ENCODE measurements at regions not wholly inside any gene's neighbourhood (a gene's known extent, or its start where the extent isn't known, plus 50 kb on each side); places are given as distances from the start of the nearest gene placed in this dataset.

DNA sequence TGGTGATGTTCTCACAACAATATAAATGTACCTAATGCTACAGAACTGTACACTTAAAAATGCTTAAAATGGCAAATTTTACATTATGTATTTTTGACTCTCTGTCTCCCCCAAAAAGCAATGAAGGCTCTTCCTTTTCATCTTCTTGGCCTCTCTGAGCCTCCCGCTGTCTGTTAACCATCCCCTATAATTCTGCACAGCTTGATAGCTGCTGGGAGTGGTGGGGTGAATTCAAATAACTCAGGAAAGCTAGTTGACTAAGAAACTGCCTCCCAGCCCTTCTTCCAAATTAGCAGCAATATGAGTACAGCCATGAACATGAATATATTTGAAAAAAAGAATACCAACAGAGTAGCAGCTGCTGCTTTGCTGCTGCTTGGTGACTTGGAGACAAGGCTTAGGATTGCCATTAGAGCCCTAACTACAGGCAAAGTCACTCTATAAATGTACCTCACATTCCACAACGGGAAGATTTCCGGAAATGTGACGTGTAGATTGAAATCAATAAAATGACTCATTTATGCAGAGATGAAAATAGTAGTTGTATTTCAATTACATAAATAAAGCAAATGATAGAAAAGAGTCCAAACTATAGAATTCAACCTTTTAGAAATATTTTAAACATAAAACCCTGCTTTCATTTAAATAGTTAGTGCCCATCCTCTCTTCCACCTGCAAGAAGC is 200.1 kb upstream of the HEY2 start:
- Histone ChIP-seq H3K4me1 (ENCODE audit: control insufficient read depth, low read depth, low read length) (peaks cover 12% of the 10 kb centered on the region), H3K4me3 (ENCODE audit: low read length) (no peak overlapping the region), H3K27ac (ENCODE audit: low read length) (no peak overlapping the region), H3K9ac (ENCODE audit: low read length) (no peak overlapping the region), H3K9me3 (ENCODE audit: control insufficient read depth, low read depth, low read length) (no peaks in the 10 kb centered on the region), H3K36me3 (ENCODE audit: control insufficient read depth, low read depth, low read length) (no peaks in the 10 kb centered on the region), H3K27me3 (ENCODE audit: control insufficient read depth, insufficient read depth, low read length) (no peaks in the 10 kb centered on the region)

GRCh38 chr6:125550892-125551291 is 198.5 kb upstream of the HEY2 start:
- no peaks in the 10 kb centered on the region for H3K36me3 ChIP-seq (ENCODE audit: control insufficient read depth, low read depth, low read length)

GRCh38 chr6:125552819-125553218 is 196.6 kb upstream of the HEY2 start:
- no peak overlapping the region for H3K4me3 ChIP-seq (ENCODE audit: low read length)
- no peaks in the 10 kb centered on the region for H3K27me3 ChIP-seq (ENCODE audit: control insufficient read depth, insufficient read depth, low read length)

More at GRCh38 chr6:125550892-125551291, 198.5 kb upstream of the HEY2 start:
- no peaks in the 10 kb centered on the region for H3K9me3 ChIP-seq (ENCODE audit: control insufficient read depth, low read depth, low read length)
- H3K4me1 ChIP-seq (ENCODE audit: control insufficient read depth, low read depth, low read length): peaks cover 12% of the 10 kb centered on the region
- no peak overlapping the region for H3K27ac ChIP-seq (ENCODE audit: low read length)
- no peak overlapping the region for H3K9ac ChIP-seq (ENCODE audit: low read length)
- H3K27me3 ChIP-seq (ENCODE audit: control insufficient read depth, insufficient read depth, low read length): no peaks in the 10 kb centered on the region
- H3K4me3 ChIP-seq (ENCODE audit: low read length): no peak overlapping the region

GRCh38 chr6:125554456-125554855 is 195.0 kb upstream of the HEY2 start:
- Histone ChIP-seq H3K27me3 (ENCODE audit: control insufficient read depth, insufficient read depth, low read length) (no peaks in the 10 kb centered on the region), H3K27ac (ENCODE audit: low read length) (no peak overlapping the region)

More at GRCh38 chr6:125552819-125553218, 196.6 kb upstream of the HEY2 start:
- Histone ChIP-seq H3K36me3 (ENCODE audit: control insufficient read depth, low read depth, low read length) (no peaks in the 10 kb centered on the region), H3K9ac (ENCODE audit: low read length) (no peak overlapping the region), H3K27ac (ENCODE audit: low read length) (no peak overlapping the region), H3K9me3 (ENCODE audit: control insufficient read depth, low read depth, low read length) (no peaks in the 10 kb centered on the region), H3K4me1 (ENCODE audit: control insufficient read depth, low read depth, low read length) (peaks cover 12% of the 10 kb centered on the region)

DNA sequence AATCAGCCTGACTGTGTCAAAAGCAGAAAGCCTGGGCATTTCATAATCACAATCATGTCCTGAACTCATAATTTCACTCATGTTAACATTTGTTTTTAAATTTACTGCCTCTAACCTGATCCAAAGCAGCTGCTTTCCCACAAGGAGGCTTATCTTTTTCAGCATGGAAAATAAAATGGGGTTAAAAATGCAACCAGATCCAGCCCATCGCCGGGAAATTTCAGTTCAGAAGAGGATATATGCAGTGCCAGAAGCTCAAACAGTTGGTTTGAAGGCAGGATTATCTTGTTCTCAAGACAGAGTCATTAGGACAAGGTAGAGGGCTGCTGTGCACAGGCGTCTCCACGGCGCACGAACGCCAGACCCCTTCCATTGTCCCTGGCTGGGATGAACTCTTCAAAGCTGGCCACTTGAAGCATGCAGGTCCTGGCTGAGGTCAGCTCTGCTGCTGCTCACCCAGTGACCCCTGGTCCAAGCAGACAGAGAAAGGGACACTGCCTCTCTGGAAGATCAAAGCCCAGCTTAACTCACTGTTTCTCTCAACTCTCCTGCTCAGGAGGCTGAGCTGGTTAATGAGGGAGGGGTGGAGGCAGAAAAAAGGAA is 191.1 kb upstream of the HEY2 start:
- H3K9ac ChIP-seq (ENCODE audit: low read length): no peak overlapping the region
- no peaks in the 10 kb centered on the region for H3K4me1 ChIP-seq (ENCODE audit: control insufficient read depth, low read depth, low read length)
- H3K36me3 ChIP-seq (ENCODE audit: control insufficient read depth, low read depth, low read length): no peaks in the 10 kb centered on the region
- H3K27ac ChIP-seq (ENCODE audit: low read length): no peak overlapping the region
- no peaks in the 10 kb centered on the region for H3K27me3 ChIP-seq (ENCODE audit: control insufficient read depth, insufficient read depth, low read length)
- no peaks in the 10 kb centered on the region for H3K9me3 ChIP-seq (ENCODE audit: control insufficient read depth, low read depth, low read length)
- no peak overlapping the region for H3K4me3 ChIP-seq (ENCODE audit: low read length)

More at GRCh38 chr6:125554456-125554855, 195.0 kb upstream of the HEY2 start:
- Histone ChIP-seq H3K9me3 (ENCODE audit: control insufficient read depth, low read depth, low read length) (no peaks in the 10 kb centered on the region), H3K9ac (ENCODE audit: low read length) (no peak overlapping the region), H3K36me3 (ENCODE audit: control insufficient read depth, low read depth, low read length) (no peaks in the 10 kb centered on the region), H3K4me1 (ENCODE audit: control insufficient read depth, low read depth, low read length) (peaks cover 5% of the 10 kb centered on the region), H3K4me3 (ENCODE audit: low read length) (no peak overlapping the region)

DNA sequence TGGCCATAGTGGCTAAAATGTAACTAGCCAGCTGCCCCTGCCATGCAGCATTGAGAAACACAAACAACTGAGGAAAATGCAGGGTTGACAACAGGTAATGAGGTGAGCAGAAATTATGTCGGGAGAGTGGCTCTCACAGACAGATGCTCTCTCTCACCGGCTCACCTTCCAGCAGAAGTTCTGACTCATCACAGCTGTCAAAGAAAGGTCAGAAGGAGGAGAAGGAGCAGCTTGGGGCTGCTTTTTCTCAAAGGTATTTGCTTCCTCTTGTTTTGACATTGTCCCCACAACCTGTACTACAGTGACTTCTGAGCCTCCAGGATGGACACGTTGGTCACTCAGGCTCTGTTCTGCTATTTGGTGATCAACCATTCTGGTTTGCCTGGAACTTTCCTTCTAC is 190.5 kb upstream of the HEY2 start:
- no peaks in the 10 kb centered on the region for H3K36me3 ChIP-seq (ENCODE audit: control insufficient read depth, low read depth, low read length)
- no peaks in the 10 kb centered on the region for H3K27me3 ChIP-seq (ENCODE audit: control insufficient read depth, insufficient read depth, low read length)
- H3K9me3 ChIP-seq (ENCODE audit: control insufficient read depth, low read depth, low read length): no peaks in the 10 kb centered on the region
- H3K9ac ChIP-seq (ENCODE audit: low read length): no peak overlapping the region
- H3K4me3 ChIP-seq (ENCODE audit: low read length): no peak overlapping the region
- no peak overlapping the region for H3K27ac ChIP-seq (ENCODE audit: low read length)
- H3K4me1 ChIP-seq (ENCODE audit: control insufficient read depth, low read depth, low read length): no peaks in the 10 kb centered on the region

- Histone ChIP-seq H3K27ac (ENCODE audit: low read length) (no peak overlapping the region), H3K27me3 (ENCODE audit: control insufficient read depth, insufficient read depth, low read length) (no peaks in the 10 kb centered on the region), H3K9me3 (ENCODE audit: control insufficient read depth, low read depth, low read length) (no peaks in the 10 kb centered on the region), H3K9ac (ENCODE audit: low read length) (no peak overlapping the region), H3K4me3 (ENCODE audit: low read length) (no peak overlapping the region), H3K4me1 (ENCODE audit: control insufficient read depth, low read depth, low read length) (peaks cover 6% of the 10 kb centered on the region), H3K36me3 (ENCODE audit: control insufficient read depth, low read depth, low read length) (no peaks in the 10 kb centered on the region)
Measured at GRCh38 chr6:125562156-125562555, 187.3 kb upstream of the HEY2 start.

DNA sequence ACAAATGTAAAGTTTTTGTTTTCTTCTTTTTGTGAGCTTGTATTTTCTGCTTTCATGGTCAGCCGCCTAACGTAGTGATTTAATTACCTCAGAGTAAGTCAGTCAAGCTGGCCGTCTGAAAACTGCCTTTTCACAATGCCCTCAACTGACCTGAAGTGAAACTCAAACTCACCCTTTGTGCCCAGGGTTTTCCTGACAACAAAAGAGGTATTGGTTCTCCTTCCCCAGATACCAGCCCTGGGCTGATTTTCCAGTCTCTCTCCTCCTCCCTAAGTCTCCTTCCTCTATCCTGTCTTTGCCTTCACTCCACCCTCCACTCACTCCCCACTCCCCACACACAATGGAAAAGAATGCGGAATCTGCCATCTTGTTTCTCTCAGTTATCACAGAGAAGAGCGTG is 184.5 kb upstream of the HEY2 start:
- Histone ChIP-seq H3K36me3 (ENCODE audit: control insufficient read depth, low read depth, low read length) (no peaks in the 10 kb centered on the region), H3K4me3 (ENCODE audit: low read length) (no peak overlapping the region), H3K9me3 (ENCODE audit: control insufficient read depth, low read depth, low read length) (no peaks in the 10 kb centered on the region), H3K9ac (ENCODE audit: low read length) (no peak overlapping the region), H3K27me3 (ENCODE audit: control insufficient read depth, insufficient read depth, low read length) (no peaks in the 10 kb centered on the region), H3K4me1 (ENCODE audit: control insufficient read depth, low read depth, low read length) (peaks cover 6% of the 10 kb centered on the region), H3K27ac (ENCODE audit: low read length) (no peak overlapping the region)

DNA sequence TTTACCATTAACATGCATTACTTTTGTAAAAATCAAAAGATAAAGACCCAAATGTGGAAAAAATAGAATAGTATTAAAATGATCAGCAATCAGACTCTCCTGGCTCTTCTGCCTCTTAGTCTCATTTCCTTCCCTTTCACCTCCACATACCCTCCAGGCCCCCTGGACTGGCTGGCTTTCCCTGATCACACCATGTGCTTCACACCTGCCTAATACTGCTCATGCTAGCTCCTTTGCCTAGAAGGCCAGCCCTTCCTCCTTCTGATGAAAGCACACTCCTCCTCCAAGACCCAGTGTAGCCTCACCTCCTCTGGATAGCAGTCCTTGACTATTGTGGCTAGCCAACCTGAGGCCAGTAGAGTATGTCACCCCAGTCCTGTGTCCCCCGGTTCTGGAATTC is 182.0 kb upstream of the HEY2 start:
- Histone ChIP-seq H3K27me3 (ENCODE audit: control insufficient read depth, insufficient read depth, low read length) (no peaks in the 10 kb centered on the region), H3K9me3 (ENCODE audit: control insufficient read depth, low read depth, low read length) (no peaks in the 10 kb centered on the region), H3K27ac (ENCODE audit: low read length) (no peak overlapping the region), H3K4me3 (ENCODE audit: low read length) (no peak overlapping the region), H3K4me1 (ENCODE audit: control insufficient read depth, low read depth, low read length) (peaks cover 6% of the 10 kb centered on the region), H3K36me3 (ENCODE audit: control insufficient read depth, low read depth, low read length) (no peaks in the 10 kb centered on the region), H3K9ac (ENCODE audit: low read length) (no peak overlapping the region)

DNA sequence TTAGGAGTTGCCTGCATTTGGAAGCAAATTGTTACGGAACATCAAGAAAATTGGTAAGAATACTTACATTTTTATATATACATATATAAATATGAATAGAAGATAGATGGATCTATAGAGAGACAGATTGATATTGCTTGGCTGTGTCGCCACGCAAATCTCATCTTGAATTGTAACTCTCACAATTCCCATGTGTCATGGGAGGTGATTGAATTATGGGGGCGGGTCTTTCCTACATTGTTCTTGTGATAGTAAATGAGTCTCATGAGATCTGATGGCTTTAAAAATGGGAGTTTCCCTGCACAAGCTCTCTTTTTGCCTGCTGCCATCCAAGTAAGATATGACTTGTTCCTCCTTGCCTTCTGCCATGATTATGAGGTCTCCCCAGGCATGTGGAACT is 180.8 kb upstream of the HEY2 start:
- Histone ChIP-seq H3K36me3 (ENCODE audit: control insufficient read depth, low read depth, low read length) (no peaks in the 10 kb centered on the region), H3K27ac (ENCODE audit: low read length) (no peak overlapping the region), H3K4me3 (ENCODE audit: low read length) (no peak overlapping the region), H3K27me3 (ENCODE audit: control insufficient read depth, insufficient read depth, low read length) (no peaks in the 10 kb centered on the region), H3K4me1 (ENCODE audit: control insufficient read depth, low read depth, low read length) (peaks cover 6% of the 10 kb centered on the region), H3K9ac (ENCODE audit: low read length) (no peak overlapping the region), H3K9me3 (ENCODE audit: control insufficient read depth, low read depth, low read length) (no peaks in the 10 kb centered on the region)

- Histone ChIP-seq H3K4me3 (ENCODE audit: low read length) (no peak overlapping the region), H3K27me3 (ENCODE audit: control insufficient read depth, insufficient read depth, low read length) (no peaks in the 10 kb centered on the region), H3K9me3 (ENCODE audit: control insufficient read depth, low read depth, low read length) (no peaks in the 10 kb centered on the region), H3K4me1 (ENCODE audit: control insufficient read depth, low read depth, low read length) (no peaks in the 10 kb centered on the region), H3K36me3 (ENCODE audit: control insufficient read depth, low read depth, low read length) (no peaks in the 10 kb centered on the region), H3K27ac (ENCODE audit: low read length) (no peak overlapping the region), H3K9ac (ENCODE audit: low read length) (no peak overlapping the region)
Measured at GRCh38 chr6:125570526-125570925, 178.9 kb upstream of the HEY2 start.

- no peaks in the 10 kb centered on the region for H3K27me3 ChIP-seq (ENCODE audit: control insufficient read depth, insufficient read depth, low read length)
- H3K9ac ChIP-seq (ENCODE audit: low read length): no peak overlapping the region
- H3K9me3 ChIP-seq (ENCODE audit: control insufficient read depth, low read depth, low read length): no peaks in the 10 kb centered on the region
- no peak overlapping the region for H3K4me3 ChIP-seq (ENCODE audit: low read length)
- H3K4me1 ChIP-seq (ENCODE audit: control insufficient read depth, low read depth, low read length): no peaks in the 10 kb centered on the region
- no peak overlapping the region for H3K27ac ChIP-seq (ENCODE audit: low read length)
- H3K36me3 ChIP-seq (ENCODE audit: control insufficient read depth, low read depth, low read length): no peaks in the 10 kb centered on the region
Measured at GRCh38 chr6:125571207-125571755, 178.2 kb upstream of the HEY2 start.
